SK-N-SH (cell line): ENCODE measurements at regions not wholly inside any gene's neighbourhood (a gene's known extent, or its start where the extent isn't known, plus 50 kb on each side); places are given as distances from the start of the nearest gene placed in this dataset.

Source experiments
- CTCF ChIA-PET: fragments of 300-600, 350-600 bp; formaldehyde crosslinking; extraction: SDS; loops from one replicate; lab custom pipeline; 2021; lab: Yijun Ruan, JAX
- POLR2A ChIA-PET: fragments of 350-600 bp; sonication (Branson Sonifier 250); formaldehyde crosslinking; extraction: SDS; loops from one replicate; lab custom pipeline; 2020; ENCODE audit warnings: antibody characterized with exemption, inconsistent platforms; lab: Yijun Ruan, JAX
- DNase-seq: peaks from one replicate; pipeline ENCODE4 v3.0.0; 2012
- H2AFZ ChIP-seq: fragments of 200-600 bp; sonication (generic); 2 replicates; pipeline ENCODE4 v1.8.1; 2016; ENCODE audit warnings: antibody characterized with exemption, mild to moderate bottlenecking, low read depth
- H3F3A ChIP-seq: fragments of 200-600 bp; sonication (generic); replicated peaks from 2 replicates; pipeline ENCODE3; 2016; ENCODE audit warnings: antibody characterized with exemption, mild to moderate bottlenecking; ENCODE audit not compliant: insufficient read depth
- H3K27ac ChIP-seq, 2 experiments: fragments of 200-500 bp in 1 of 2; fragments of 200-600 bp in 1 of 2; sonication (Bioruptor generic) in 1 of 2; sonication (generic), shearing (Covaris generic) in 1 of 2; 2 replicates each; pipeline versions ENCODE4 v1.5.1 to v1.6.1; 2014 to 2016; ENCODE audit warnings: low read depth in 2 of 2, inconsistent platforms in 1 of 2, low read length in 1 of 2, mild to moderate bottlenecking in 1 of 2, mixed read lengths in 1 of 2
- H3K27me3 ChIP-seq: fragments of 200-600 bp; sonication (generic), shearing (Covaris generic); 2 replicates; pipeline ENCODE4 v1.6.1; 2016; ENCODE audit warnings: mixed run types; ENCODE audit not compliant: insufficient read depth
- H3K36me3 ChIP-seq, 2 experiments: fragments of 200-500 bp in 1 of 2; fragments of 200-600 bp in 1 of 2; sonication (Bioruptor generic) in 1 of 2; sonication (generic) in 1 of 2; replicated peaks in 1 of 2; 2 replicates each; pipeline versions ENCODE3 to v1.5.1; 2014 to 2016; ENCODE audit warnings: low read length in 1 of 2, mild to moderate bottlenecking in 1 of 2; ENCODE audit not compliant: insufficient read depth in 2 of 2, control insufficient read depth in 1 of 2
- H3K4me1 ChIP-seq, 2 experiments: fragments of 200-500 bp in 1 of 2; fragments of 200-600 bp in 1 of 2; sonication (Bioruptor generic) in 1 of 2; sonication (generic), shearing (Covaris generic) in 1 of 2; 2 replicates each; pipeline versions ENCODE4 v1.5.1 to v1.6.1; 2014 to 2016; ENCODE audit warnings: low read depth in 1 of 2, low read length in 1 of 2, mixed run types in 1 of 2; ENCODE audit not compliant: insufficient read depth in 2 of 2, control insufficient read depth in 1 of 2
- H3K4me2 ChIP-seq: fragments of 200-600 bp; sonication (generic), shearing (Covaris generic); 2 replicates; pipeline ENCODE4 v1.6.1; 2017; ENCODE audit warnings: mixed run types
- H3K4me3 ChIP-seq, 2 experiments: fragments of 200-500 bp in 1 of 2; fragments of 200-600 bp in 1 of 2; sonication (Bioruptor generic) in 1 of 2; sonication (generic), shearing (Covaris generic) in 1 of 2; 2 replicates each; pipeline versions ENCODE4 v1.5.1 to v1.8.1; 2014 to 2016; ENCODE audit warnings: low read depth in 2 of 2, inconsistent platforms in 1 of 2, low read length in 1 of 2, mild to moderate bottlenecking in 1 of 2, mixed read lengths in 1 of 2, moderate library complexity in 1 of 2
- H3K79me2 ChIP-seq: fragments of 200-600 bp; sonication (generic); 2 replicates; pipeline ENCODE4 v1.8.1; 2017; ENCODE audit warnings: mild to moderate bottlenecking; ENCODE audit not compliant: insufficient read depth
- H3K9ac ChIP-seq: fragments of 200-600 bp; sonication (generic); 2 replicates; pipeline ENCODE4 v1.6.1; 2017; ENCODE audit warnings: mixed run types
- H3K9me2 ChIP-seq: fragments of 200-600 bp; sonication (generic); 2 replicates; pipeline ENCODE4 v1.6.1; 2017; ENCODE audit warnings: mixed run types
- H3K9me3 ChIP-seq: fragments of 200-600 bp; sonication (generic); 2 replicates; pipeline ENCODE4 v1.6.1; 2017; ENCODE audit warnings: mixed run types, mild to moderate bottlenecking, moderate library complexity
- H4K20me1 ChIP-seq: fragments of 200-600 bp; sonication (generic); 2 replicates; pipeline ENCODE4 v1.6.1; 2017; ENCODE audit warnings: mild to moderate bottlenecking, mixed run types; ENCODE audit not compliant: insufficient read depth
- CHD2 ChIP-seq: fragments of 150-350 bp; IDR thresholded peaks from 2 replicates; pipeline ENCODE4 v1.6.1; 2018; ENCODE audit warnings: low read length; ENCODE audit not compliant: partially characterized antibody
- EP300 ChIP-seq, 2 experiments: IDR thresholded peaks; 2 replicates each; pipeline versions ENCODE4 v1.4.0 to v1.6.1; 2012; ENCODE audit warnings: borderline replicate concordance in 1 of 2, low read depth in 1 of 2, low read length in 1 of 2
- FOXM1 ChIP-seq: IDR thresholded peaks from 2 replicates; pipeline ENCODE4 v1.4.0; 2012; ENCODE audit warnings: low read depth, mild to moderate bottlenecking
- IRF3 ChIP-seq: fragments of 150-350 bp; IDR thresholded peaks from 2 replicates; pipeline ENCODE4 v1.6.1; 2016; ENCODE audit warnings: mild to moderate bottlenecking, low read depth, low read length
- POLR2AphosphoS5 ChIP-seq: IDR thresholded peaks from 2 replicates; pipeline ENCODE4 v1.6.1; 2012; ENCODE audit warnings: low read depth, low read length
- RAD21 ChIP-seq: IDR thresholded peaks from 2 replicates; pipeline ENCODE4 v1.6.1; 2012; ENCODE audit warnings: mild to moderate bottlenecking, low read length
- RCOR1 ChIP-seq: fragments of 150-350 bp; IDR thresholded peaks from 2 replicates; pipeline ENCODE4 v1.6.1; 2017; ENCODE audit warnings: antibody characterized with exemption, low read length
- RXRA ChIP-seq: IDR thresholded peaks from 2 replicates; pipeline ENCODE4 v1.4.0; 2012; ENCODE audit warnings: low read depth, mild to moderate bottlenecking, borderline replicate concordance
- SIN3A ChIP-seq: IDR thresholded peaks from 2 replicates; pipeline ENCODE4 v1.6.1; 2012; ENCODE audit warnings: low read depth, mild to moderate bottlenecking, low read length, moderate library complexity, borderline replicate concordance
- TEAD4 ChIP-seq: IDR thresholded peaks from 2 replicates; pipeline ENCODE4 v1.4.0; 2012; ENCODE audit warnings: mild to moderate bottlenecking, borderline replicate concordance; ENCODE audit not compliant: insufficient read depth
- USF1 ChIP-seq: IDR thresholded peaks from 2 replicates; pipeline ENCODE4 v1.4.0; 2012; ENCODE audit warnings: low read depth, borderline replicate concordance
- USF2 ChIP-seq: fragments of 150-350 bp; IDR thresholded peaks from 2 replicates; pipeline ENCODE4 v1.6.1; 2017; ENCODE audit warnings: antibody characterized with exemption, low read length, low read depth, borderline replicate concordance
- WGBS: methylation state at CpG from one replicate; pipeline ENCODE4 v1.1.6; 2017; ENCODE audit warnings: low lambda C conversion rate; 5-methylcytosine and 5-hydroxymethylcytosine counted together
- TF ChIP-seq, protein P1 (sequence below): IDR thresholded peaks from 2 replicates; pipeline ENCODE4 v1.6.1; 2012; ENCODE audit warnings: mild to moderate bottlenecking, low read depth, low read length, moderate library complexity
- TF ChIP-seq, protein P2 (sequence below): IDR thresholded peaks from 2 replicates; pipeline ENCODE4; 2012
- TF ChIP-seq, protein P3 (sequence below): fragments of 200-600 bp; sonication (generic); IDR thresholded peaks from 2 replicates; pipeline ENCODE4 v1.6.1; 2017; ENCODE audit warnings: antibody characterized with exemption, mild to moderate bottlenecking, moderate library complexity

DNA sequence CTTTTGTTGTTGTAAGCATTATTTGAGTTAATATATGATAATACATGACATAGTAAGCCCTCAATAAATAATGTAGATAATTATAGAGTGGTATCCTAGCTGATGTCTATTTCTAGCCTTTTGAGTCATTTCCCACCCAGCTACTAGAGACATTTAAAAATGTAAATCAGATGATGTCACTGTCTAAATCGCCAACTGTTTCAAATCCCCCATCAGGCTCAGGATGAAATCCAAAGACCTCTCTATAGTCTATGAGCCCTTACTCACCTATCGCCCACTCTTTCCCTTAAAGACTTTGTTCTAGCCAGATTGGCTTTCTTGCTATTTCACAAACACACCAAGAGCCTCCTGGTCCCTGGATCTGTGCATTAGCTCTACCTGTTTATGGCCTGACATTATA lies 135.4 kb upstream of the PLET1 start:
- Histone ChIP-seq H3K4me2 (no peak overlapping the region), H3K27ac (no peak overlapping the region), H3K79me2 (no peaks in the 10 kb centered on the region), H3K36me3 (no peaks in the 10 kb centered on the region), H3F3A (no peaks in the 10 kb centered on the region), H3K4me1 (peaks cover 0 to 7% of the 10 kb centered on the region in 2 experiments; a peak in 2 of 4 replicates), H4K20me1 (no peaks in the 10 kb centered on the region), H3K4me3 (no peak overlapping the region), H3K9ac (no peak overlapping the region), H3K9me3 (no peaks in the 10 kb centered on the region), H2AFZ (no peak overlapping the region), H3K9me2 (no peaks in the 10 kb centered on the region), H3K27me3 (no peaks in the 10 kb centered on the region; the same call in 1 of the 2 replicates)
- no peak for TF ChIP-seq CHD2
- no peak for TF ChIP-seq RAD21
- no peak for TF ChIP-seq USF2
- TF ChIP-seq, protein P1, sequence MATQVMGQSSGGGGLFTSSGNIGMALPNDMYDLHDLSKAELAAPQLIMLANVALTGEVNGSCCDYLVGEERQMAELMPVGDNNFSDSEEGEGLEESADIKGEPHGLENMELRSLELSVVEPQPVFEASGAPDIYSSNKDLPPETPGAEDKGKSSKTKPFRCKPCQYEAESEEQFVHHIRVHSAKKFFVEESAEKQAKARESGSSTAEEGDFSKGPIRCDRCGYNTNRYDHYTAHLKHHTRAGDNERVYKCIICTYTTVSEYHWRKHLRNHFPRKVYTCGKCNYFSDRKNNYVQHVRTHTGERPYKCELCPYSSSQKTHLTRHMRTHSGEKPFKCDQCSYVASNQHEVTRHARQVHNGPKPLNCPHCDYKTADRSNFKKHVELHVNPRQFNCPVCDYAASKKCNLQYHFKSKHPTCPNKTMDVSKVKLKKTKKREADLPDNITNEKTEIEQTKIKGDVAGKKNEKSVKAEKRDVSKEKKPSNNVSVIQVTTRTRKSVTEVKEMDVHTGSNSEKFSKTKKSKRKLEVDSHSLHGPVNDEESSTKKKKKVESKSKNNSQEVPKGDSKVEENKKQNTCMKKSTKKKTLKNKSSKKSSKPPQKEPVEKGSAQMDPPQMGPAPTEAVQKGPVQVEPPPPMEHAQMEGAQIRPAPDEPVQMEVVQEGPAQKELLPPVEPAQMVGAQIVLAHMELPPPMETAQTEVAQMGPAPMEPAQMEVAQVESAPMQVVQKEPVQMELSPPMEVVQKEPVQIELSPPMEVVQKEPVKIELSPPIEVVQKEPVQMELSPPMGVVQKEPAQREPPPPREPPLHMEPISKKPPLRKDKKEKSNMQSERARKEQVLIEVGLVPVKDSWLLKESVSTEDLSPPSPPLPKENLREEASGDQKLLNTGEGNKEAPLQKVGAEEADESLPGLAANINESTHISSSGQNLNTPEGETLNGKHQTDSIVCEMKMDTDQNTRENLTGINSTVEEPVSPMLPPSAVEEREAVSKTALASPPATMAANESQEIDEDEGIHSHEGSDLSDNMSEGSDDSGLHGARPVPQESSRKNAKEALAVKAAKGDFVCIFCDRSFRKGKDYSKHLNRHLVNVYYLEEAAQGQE: no peak
- TF ChIP-seq TEAD4: no peak
- TF ChIP-seq, protein P2, sequence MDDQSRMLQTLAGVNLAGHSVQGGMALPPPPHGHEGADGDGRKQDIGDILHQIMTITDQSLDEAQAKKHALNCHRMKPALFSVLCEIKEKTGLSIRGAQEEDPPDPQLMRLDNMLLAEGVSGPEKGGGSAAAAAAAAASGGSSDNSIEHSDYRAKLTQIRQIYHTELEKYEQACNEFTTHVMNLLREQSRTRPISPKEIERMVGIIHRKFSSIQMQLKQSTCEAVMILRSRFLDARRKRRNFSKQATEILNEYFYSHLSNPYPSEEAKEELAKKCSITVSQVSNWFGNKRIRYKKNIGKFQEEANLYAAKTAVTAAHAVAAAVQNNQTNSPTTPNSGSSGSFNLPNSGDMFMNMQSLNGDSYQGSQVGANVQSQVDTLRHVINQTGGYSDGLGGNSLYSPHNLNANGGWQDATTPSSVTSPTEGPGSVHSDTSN: no peak
- ChIA-PET CTCF (interaction anchor here (1.2 to 1.5 kb wide), 2 partner anchors 18 to 894 kb away, joined by 3 to 4 read pairs; no protein-coding TSS in a partner anchor), POLR2A (no interaction called here)
- DNase-seq: no peak
- WGBS: 61% methylated on average over 2 of the region's 2 CpGs

- CTCF ChIA-PET: no interaction called here
- POLR2A ChIA-PET: no interaction called here
- no peak overlapping the region for H3K27ac ChIP-seq
- no peak overlapping the region for H3K4me3 ChIP-seq
- no peak overlapping the region for H2AFZ ChIP-seq
- no peak overlapping the region for H3K9ac ChIP-seq
- no peaks in the 10 kb centered on the region for H3K36me3 ChIP-seq
- WGBS: 57% methylated on average over 9 of the region's 9 CpGs
- H3K9me2 ChIP-seq: no peaks in the 10 kb centered on the region
- no peaks in the 10 kb centered on the region for H3K27me3 ChIP-seq
- H3K79me2 ChIP-seq: no peaks in the 10 kb centered on the region
- no peak for DNase-seq
- peaks cover 0 to 11% of the 10 kb centered on the region in 2 experiments; a peak in 2 of 4 replicates for H3K4me1 ChIP-seq
- H4K20me1 ChIP-seq: no peaks in the 10 kb centered on the region
- no peaks in the 10 kb centered on the region for H3F3A ChIP-seq
- H3K9me3 ChIP-seq: no peaks in the 10 kb centered on the region
- no peak overlapping the region for H3K4me2 ChIP-seq
- TF ChIP-seq, protein P2: no peak
- TF ChIP-seq RXRA: no peak
- no peak for TF ChIP-seq USF1
- TF ChIP-seq IRF3: no peak
- TF ChIP-seq POLR2AphosphoS5: no peak
- no peak for TF ChIP-seq EP300 (IDR thresholded peaks at IDR 0.05; ENCODE audit: borderline replicate concordance in 1 of 2, low read depth in 1 of 2, low read length in 1 of 2)
- TF ChIP-seq, protein P3, sequence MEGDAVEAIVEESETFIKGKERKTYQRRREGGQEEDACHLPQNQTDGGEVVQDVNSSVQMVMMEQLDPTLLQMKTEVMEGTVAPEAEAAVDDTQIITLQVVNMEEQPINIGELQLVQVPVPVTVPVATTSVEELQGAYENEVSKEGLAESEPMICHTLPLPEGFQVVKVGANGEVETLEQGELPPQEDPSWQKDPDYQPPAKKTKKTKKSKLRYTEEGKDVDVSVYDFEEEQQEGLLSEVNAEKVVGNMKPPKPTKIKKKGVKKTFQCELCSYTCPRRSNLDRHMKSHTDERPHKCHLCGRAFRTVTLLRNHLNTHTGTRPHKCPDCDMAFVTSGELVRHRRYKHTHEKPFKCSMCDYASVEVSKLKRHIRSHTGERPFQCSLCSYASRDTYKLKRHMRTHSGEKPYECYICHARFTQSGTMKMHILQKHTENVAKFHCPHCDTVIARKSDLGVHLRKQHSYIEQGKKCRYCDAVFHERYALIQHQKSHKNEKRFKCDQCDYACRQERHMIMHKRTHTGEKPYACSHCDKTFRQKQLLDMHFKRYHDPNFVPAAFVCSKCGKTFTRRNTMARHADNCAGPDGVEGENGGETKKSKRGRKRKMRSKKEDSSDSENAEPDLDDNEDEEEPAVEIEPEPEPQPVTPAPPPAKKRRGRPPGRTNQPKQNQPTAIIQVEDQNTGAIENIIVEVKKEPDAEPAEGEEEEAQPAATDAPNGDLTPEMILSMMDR: no peak
- TF ChIP-seq FOXM1: no peak
- no peak for TF ChIP-seq RCOR1
- no peak for TF ChIP-seq SIN3A
Observed at GRCh38 chr11:112398798-112399478, 138.3 kb upstream of the PLET1 start.
